NCI-H146 treated with DMSO at 0.1 percent for 48 hours (cell line): ENCODE measurements at regions not wholly inside any gene's neighbourhood (a gene's known extent, or its start where the extent isn't known, plus 50 kb on each side); places are given as distances from the start of the nearest gene placed in this dataset.

Experiments
- DNase-seq: peaks from one replicate; lab custom pipeline; 2025; ENCODE audit not compliant: unreplicated experiment; lab: John Stamatoyannopoulos, UW

DNA sequence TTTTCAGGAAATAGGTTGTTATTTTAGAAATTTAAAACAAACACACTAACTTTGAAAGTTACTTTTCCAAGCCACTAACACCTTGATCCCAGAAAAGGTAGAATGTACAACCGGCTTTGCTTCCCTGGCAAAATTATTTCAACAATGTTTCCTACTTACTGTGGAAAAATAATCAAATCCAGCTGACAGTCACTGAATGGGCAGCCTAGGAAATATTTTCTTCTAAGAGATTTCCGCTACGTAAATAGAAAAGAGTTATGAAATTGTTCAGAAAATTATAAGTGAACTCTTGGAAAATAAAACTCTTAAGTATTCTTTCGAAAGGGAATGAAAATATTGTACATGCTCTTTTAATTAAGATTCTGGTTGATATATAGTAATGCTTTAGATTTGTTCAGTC is 195.7 kb downstream of the GASK1B start:
- no peak for DNase-seq

DNA sequence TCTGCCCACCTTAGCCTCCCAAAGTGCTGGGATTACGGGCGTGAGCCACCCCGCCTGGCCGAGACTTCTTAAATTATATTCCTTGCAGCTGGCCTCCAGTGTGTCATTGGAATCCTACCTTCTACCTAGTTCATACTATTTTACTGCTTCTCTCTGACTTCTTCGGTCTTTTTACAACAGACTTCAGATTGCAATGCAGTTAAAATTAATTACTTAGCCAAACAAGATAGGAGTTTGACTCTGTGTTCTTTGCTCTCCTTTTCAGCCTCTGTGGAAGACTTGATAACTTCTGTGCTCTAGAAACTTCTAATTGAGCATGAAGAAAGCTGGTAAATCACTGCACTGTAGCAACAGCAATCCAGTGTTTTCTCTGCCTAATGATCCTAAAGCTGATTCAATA is 199.5 kb downstream of the GASK1B start:
- no peak for DNase-seq

DNA sequence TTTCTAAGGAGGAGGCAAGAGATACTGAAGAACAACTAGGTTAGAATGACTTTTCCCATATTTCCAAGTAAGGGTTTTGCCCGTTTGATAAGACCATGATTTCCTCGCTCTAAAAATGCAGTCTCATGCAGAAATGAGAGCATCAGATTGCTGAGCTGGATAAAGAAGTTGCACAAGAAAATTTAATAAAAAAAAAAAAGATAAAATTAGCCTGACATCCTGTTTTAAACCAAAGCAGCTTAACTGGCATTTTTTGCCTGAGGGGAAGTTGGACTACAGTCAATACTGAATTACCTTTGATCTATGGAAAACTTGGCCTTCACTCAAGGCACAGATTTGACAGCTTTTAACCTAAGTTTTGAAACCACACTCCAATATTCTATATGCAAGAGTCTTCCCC is 208.4 kb downstream of the GASK1B start:
- no peak for DNase-seq

DNA sequence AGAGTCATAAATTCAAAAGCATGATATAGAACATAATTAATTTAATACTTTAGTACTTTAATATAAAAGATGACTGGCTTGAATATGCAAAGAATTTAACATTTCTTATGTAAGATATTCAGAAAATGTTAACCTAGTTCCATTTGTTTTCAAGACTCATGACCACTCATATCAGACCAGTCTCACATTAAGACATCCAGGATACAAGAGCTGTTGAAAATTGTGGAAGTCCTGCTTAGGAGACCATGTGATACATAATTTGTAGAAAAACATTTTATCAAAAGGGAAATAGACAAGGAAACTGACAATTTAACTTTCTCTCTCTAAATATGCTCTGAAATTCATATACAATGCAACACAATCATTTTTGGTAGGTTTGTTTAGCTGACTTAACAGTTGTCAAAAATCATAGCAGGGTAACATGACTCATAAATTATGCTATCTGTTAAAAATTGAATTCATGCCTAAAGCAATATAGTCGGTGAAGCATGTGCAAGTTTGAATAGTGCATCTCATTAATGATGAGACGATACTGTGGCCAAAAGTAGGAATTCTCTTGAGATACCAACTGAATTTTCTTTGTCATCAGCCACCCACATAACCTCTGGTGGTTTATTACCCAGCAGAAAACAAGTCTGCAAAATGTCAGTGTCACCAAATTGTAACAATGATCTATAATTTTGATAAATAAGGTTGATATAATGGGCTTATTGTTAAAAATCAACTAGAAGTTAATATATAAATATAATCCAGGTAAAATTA is 211.4 kb downstream of the GASK1B start:
- no peak for DNase-seq

DNA sequence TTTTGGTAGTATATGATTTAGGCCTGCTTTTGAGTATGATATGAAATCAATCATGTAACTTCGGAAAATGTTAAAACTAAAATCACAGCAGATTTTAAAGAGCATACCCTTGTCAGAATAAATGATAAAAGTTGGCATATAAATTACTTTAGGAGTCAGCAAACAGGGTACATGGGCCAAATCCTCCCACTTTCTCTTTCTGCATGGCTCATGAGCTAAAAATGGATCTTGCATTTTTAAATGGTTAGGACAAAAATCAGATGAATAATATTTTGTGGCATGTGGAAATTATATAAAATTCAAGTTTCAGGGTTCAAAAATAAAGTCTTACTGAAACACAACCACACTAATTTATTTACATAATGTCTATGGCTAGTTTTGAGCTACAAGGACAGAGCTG is 214.9 kb downstream of the GASK1B start:
- DNase-seq = no peak

DNA sequence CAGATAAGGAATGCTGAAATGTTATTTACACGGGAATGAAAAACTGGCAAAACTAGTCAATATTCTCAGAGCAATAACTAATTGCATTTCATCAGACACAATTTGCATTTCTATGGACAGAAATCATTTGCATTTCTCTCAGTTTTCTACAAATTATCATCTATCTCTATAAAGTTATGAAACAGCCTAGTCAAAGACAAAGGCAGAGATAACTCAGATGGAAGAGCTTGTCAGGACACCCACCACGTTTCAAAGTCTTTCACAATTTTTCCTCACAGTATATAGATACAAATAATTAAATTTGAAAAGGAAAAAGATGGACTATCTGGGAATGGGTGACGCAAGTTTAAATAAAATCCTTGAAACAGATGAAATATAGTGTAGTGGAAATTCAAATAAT is 230.8 kb downstream of the GASK1B start:
- DNase-seq = no peak

DNA sequence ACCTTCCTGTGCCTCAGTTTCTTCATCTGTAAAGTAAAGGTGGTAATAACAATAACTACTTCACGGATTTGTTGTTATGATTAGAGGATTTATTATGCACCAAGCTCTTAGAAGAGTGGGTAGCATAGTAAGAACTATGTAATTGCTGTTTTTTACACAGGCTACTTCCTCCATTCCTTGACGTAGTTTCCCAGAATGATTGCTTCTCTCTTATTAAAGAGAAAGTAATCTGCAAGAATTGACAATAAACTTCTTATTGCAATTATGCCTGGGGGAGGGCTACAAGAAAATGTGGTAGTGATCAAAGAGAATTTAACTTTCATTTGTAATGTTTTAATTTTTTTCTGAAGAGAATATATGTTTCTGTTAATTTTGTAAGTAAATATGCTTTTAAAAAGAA is 238.7 kb downstream of the GASK1B start:
- DNase-seq = no peak

DNA sequence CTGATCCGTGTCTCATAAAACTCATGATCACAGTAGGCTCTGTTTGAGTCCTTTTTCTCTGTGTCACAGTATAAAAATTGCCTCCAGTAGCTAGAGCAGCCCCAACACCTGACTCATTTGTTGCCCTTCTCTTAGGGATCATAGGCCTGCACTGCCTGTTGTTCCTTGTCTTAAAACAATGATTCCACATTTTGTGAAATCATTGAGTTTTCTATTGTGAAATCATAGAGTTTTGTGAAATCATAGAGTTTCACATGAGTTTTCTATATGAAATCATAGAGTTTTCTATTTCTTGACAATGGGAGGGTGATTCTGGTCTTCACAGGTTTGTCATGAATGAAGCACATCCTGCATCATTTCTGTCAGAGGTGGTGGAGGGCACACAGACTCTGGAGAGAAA is 239.9 kb downstream of the GASK1B start:
- no peak for DNase-seq

DNA sequence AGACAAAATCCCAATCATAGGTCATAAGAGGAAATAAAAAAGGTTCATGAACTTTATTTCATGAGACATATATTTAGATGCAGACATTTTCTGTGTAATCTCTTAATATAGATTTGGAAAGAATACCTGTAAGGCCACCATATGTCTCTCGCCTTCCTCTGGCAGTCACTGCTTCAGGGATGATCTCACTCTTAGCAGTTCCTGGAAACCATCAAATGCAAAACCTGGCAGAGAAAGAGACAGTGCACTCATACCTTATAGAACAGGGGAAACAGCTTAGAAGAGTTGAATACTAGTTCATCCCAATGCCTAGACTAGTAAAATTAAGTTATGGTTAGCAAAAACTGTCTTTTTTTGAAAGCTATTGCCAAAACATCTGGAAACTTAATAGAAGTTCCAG is 243.3 kb downstream of the GASK1B start:
- DNase-seq = no peak

DNA sequence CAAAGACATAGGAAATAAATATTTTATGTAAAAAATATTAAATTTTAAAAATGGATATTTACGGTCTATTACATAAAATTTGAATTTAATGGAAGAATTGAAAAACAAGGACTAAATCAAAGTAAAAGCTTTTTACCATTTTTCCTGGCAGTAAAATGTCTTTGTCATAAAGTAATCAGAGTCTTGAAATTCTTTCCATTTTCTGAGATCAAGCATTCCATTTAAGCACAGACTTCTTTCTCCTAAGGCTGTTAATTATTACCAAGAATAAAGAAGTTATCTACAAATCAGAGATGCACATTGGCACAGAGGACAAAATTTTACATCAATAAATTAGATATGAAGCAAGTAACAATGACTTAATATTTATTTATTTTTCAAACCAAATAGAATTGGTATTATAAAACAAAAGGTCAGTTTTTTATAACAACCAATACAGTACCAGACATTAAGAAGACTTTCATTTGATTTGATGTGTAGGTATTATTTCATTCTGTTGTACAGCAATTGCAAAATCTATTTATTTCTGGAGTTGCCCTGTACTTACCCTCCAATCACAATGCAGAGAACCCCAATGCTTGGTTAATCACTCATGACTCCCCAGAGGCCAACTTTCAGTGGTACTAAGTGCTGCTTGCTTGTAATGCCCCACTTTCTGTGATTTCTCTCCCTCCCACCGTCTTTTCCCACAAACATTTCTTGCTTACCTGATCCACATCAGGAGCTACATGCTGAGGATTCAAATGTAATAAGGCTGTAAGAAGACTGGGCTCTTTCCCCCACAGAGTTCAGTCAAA is 254.6 kb downstream of the GASK1B start:
- no peak for DNase-seq

DNA sequence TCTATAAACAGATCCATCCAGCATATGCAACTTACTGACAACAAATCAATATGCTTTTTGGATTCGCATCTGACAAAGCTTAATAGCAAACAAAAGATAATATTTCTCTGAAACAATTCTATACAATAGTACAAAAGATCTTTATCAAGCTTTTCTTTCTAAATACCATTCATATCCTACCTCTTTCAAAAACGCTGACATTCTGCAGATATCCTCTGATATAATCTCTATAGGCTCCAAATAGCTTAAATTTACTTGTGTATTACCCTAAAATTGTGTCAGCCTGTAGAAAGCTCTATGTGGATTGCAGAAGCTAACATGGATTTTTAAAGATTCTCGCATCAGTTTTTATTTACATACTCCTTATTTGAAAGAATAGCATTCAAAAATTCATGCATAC is 260.6 kb downstream of the GASK1B start:
- DNase-seq = no peak

DNA sequence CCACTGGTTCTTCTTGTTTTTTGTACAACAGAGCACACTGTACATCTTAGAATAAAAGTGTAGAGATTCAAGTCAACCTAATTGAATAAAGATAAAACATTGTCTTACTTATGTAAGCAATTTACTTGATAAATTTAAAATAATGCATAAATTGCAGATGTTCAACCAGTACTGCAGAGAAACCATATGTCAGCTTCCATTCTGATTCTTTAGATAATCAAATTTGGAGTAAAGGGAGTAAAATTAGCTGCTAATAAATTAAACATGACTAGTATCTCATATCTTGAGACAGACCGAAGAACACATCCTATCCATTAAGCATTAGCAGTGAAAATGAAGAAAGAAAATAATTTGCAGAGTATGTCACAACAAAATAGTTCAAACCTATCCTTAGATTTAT is 261.2 kb downstream of the GASK1B start:
- no peak for DNase-seq

DNA sequence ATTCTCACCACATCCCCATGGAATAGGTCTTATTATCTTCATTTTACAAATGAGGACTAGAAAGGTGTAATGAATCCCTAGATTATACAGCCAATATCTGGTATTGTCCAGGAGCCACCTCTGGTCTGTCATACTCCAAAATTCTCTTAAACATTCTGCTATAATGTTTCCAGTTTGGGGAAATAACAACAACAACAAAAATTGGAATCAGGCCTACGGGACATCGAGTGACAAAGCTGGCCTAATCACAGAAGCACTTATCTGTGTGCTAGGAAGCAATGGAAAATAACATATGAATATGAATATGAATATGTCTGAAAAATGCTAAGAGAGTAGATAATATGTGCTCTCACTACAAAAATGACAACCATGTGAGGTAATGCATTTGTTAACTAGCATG is 264.1 kb downstream of the GASK1B start:
- no peak for DNase-seq

DNA sequence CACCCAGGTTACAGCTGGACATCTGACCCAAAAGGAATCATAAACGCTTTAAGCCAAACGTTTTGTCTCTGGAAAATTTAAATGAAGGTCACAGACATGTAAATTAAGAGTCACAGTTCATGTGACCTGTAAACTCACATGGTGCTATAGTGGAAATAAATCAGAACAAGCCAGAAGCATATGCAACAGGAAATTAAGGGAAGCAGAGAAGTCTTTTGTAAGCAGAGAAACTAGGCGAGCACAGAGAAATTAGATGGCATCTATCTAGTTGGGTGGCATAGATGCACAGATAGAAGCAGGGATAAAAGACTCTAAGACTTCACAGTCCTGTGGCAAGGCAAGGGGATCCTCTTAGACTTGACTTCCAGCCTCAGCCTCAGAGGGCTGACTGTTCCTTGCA is 264.8 kb downstream of the GASK1B start:
- DNase-seq = no peak

DNA sequence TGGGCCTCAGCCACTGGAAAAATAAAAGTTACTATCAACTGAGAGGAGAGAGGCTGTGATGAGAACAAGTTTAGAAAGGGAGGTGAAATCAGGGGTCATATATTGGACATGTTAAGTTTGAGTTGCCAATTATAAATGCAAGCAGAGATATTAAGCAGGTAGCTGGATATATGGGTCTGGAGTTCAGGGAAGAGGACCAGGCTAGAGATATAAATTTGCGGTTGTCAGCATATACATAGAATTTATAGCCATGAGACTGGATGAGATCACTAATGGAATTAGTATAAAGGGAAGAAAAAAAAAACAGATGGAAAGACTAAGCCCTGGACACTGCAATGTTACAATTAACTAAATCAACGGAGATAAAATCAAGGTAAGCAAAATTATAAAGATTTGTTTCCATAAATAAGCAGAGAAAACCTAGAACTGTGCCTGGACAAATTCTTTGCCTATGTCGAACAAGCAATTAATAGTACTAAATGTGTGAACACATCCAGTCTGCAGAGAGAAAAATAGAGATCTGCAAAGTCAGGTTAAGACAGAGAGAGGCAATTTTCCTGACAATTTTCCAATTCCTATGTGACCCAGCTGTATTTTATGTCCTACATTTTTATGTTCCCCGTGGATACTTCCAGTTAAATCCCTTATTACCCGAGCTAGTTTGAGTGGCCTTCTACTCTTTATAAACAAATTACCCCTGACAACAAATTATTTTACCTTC is 265.4 kb downstream of the GASK1B start:
- no peak for DNase-seq

DNA sequence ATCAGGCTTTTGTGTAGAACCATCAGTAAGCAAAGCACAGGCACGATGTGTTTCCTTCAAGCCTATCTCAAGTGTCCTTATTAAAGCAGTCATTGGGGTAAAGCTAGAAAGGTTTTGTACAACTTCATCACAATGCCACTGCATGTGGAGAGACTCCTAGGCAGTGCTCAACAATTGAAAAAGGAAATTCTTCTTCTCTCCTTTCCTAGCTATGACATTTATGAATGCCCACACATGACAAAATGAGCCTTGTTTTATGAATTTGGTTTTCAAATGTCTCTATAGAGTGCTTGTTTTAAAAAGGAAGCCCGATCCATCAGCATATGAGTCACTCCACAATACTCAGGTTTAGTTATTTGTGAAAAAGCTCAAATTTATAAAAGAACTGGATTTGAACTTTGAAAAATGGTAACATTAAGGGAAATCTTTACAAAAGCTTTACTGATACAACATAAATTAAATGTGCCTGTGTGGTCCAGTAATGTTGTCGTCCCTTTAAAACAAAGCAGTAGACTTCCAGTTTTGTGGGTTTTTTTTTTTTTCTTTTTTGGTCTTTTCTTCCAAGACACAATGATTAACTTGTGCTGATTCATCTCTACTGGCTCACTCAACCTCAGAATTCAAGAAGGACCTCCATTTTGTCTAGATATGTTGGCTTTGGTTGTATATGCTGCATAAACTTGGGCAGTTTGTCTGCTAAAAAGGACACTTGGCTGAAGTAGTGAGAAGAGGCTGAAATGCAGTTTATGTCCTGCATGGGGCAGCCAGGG is 273.8 kb downstream of the GASK1B start:
- no peak for DNase-seq

DNA sequence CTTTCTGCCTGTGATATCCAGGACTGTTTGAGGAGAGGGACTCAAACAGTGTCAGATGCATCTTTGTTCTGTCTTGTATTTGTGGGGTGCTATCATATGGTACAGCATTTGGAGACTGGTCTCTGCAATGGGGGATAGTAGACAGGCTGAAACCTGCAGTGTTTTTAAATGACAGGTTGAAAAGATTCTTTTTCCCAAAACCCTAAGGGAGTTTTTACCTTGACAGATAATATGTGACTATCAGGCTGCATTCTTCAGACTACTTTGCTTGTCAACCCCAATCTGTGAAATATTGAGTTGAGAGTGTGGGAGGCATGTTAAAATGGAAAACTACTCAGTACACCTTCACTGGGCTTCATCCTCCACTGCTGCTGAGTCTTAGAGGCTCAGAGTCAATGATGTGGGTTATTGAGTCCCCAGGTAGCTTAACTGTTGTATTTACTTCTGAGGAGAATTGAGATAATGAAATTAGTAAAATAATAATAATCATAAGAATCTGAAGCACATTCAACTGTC is 274.9 kb downstream of the GASK1B start:
- DNase-seq = no peak

DNA sequence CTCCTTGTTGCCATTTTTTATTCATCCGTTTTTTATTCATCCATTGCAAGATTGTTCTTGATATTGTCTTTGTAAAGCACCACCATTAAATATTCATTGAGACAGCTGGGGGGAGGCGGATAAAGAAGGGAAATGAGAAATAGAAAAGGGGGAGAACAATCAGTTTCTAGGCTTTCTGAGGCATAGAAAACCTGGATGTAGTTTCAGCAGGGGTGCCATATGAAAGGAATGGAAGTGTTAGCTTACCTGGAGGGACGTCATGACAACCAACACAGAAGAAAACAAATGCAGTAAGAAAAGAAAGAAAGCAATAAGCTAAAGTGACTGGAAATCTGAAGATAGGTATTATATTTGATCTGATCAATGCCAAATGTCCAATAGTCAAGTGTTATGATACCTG is 276.1 kb downstream of the GASK1B start:
- DNase-seq = no peak

DNA sequence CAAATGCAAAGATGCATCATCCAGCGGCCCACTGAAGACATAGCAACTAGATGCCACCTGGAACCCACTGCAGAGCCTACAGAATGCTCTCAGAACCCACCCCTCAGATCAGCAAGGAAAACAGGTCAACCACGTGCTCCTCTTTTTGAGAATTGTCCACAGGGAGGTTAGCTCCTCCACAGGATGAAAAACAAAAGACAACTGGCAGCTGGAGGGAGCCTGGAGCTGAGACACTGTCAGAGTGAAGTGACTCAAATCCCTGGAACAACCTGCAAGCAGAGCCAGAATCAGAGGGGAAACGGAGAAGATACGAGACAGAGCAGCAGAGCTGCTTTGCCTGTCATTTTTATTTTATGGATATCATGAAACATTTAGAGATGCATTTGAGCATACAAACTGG is 277.6 kb downstream of the GASK1B start:
- no peak for DNase-seq

DNA sequence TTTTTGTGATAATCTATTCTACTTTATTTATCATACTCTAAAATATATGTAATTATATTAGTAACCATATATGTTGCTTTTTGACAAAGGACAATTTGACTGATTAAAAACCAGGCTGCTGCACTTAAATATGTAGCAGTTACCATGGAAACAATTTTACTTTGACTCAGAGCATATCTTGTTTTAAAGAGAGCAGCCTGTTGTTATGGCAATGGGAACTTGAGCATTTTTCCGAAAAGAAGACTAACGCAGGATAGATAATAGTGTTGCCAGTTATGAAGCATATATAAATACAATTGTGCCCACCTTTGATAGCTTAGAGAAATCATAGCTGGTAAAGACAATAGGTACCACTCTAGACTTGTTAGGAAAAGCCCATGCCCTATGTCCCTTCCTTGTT is 283.0 kb downstream of the GASK1B start:
- DNase-seq = no peak

DNA sequence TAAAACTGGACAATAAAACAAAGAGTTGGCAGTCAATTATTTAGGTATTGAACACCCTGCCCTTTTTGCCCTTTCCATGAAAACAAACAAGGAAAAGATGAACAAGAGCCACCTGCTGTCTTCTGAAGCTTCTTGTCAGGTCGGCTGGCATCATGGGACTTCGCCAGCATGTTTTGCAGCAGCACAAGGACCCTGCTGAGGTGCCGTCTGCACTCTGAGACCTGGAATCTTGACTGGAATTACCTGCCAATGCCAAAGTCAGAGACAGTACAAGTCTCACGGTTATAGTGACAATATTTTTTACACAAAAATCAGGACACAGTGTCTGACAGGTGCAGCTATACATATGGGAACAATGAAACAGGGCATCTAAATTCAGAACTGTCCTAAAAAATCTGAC is 284.5 kb downstream of the GASK1B start:
- peak; percentile 34 for DNase-seq
